Gastrocnemius medialis (tissue), 4 donors: ENCODE measurements at regions not wholly inside any gene's neighbourhood (a gene's known extent, or its start where the extent isn't known, plus 50 kb on each side); places are given as distances from the start of the nearest gene placed in this dataset.
"Not testable (repeated sequence)": the region's sequence is repeated elsewhere in the genome, so short reads cannot be mapped to it uniquely, and the experiment has no call there.

Experiments
- ATAC-seq, 2 donors: fragments of 150-250 bp; one replicate each; pipeline ENCODE4 v1.9.1; 2016
- DNase-seq, 2 donors: peaks; one replicate each; pipeline ENCODE4 v3.0.0-alpha.2; 2019
- H3K27ac ChIP-seq, 4 donors: fragments of 200-600 bp; sonication (generic); 1 replicate in 1 of 4; 2 replicates in 3 of 4; pipeline ENCODE4 v1.5.1; 2016 to 2018; ENCODE audit warnings: mild to moderate bottlenecking in 2 of 4, moderate library complexity in 1 of 4
- H3K27me3 ChIP-seq, 3 donors: fragments of 200-600 bp; sonication (generic) in 2 of 3; 1 replicate in 1 of 3; 2 replicates in 2 of 3; pipeline versions ENCODE4 v1.5.1 to v1.6.0; 2016 to 2019; ENCODE audit warnings: mild to moderate bottlenecking in 1 of 3, moderate library complexity in 1 of 3
- H3K36me3 ChIP-seq, 2 donors: fragments of 200-600 bp; sonication (generic) in 1 of 2; one replicate each; pipeline ENCODE4 v1.5.1; 2017 to 2018
- H3K4me1 ChIP-seq, 2 donors: fragments of 200-600 bp; sonication (generic) in 1 of 2; one replicate each; pipeline ENCODE4 v1.5.1; 2016 to 2017; ENCODE audit warnings: mild to moderate bottlenecking in 2 of 2
- H3K4me3 ChIP-seq, 4 donors: fragments of 200-600 bp; sonication (generic) in 3 of 4; 1 replicate in 1 of 4; 2 replicates in 3 of 4; pipeline ENCODE4 v1.5.1; 2016 to 2019; ENCODE audit warnings: mild to moderate bottlenecking in 2 of 4
- H3K9me3 ChIP-seq, 3 donors: fragments of 200-600 bp; sonication (generic) in 2 of 3; 1 replicate in 1 of 3; 2 replicates in 2 of 3; pipeline ENCODE4 v1.5.1; 2016 to 2019
- CTCF ChIP-seq, 5 experiments: fragments of 450-650 bp in 3 of 5; fragments of 200-600 bp in 2 of 5; sonication (generic) in 2 of 5; IDR thresholded peaks in 4 of 5; conservative IDR thresholded peaks in 1 of 5; 1 replicate in 4 of 5; 2 replicates in 1 of 5; pipeline ENCODE4 v1.5.1; 2016 to 2019; ENCODE audit warnings: antibody characterized with exemption in 5 of 5, mild to moderate bottlenecking in 3 of 5, moderate library complexity in 3 of 5
- POLR2A ChIP-seq, 2 donors: fragments of 450-650 bp; IDR thresholded peaks; one replicate each; pipeline ENCODE4 v1.6.1; 2017; ENCODE audit warnings: antibody characterized with exemption in 2 of 2, mild to moderate bottlenecking in 2 of 2, moderate library complexity in 2 of 2
- in situ Hi-C, 4 donors: fragments of 200-750 bp; cut with MboI; loops; one replicate each; pipeline versions ENCODE4 v1.15.0 to v1.8.0; 2017; ENCODE audit warnings: low sequenced_read_pairs in 4 of 4
- intact Hi-C: fragments of 100-400 bp; cut with DNase I; formaldehyde crosslinking; loops from one replicate; pipeline ENCODE4 v1.15.1; 2023; ENCODE audit warnings: low total_unique reads

- in situ Hi-C loops (no loop called here), intact Hi-C loops (no loop called here)
- no peak for TF ChIP-seq POLR2A (IDR thresholded peaks at IDR 0.05)
- no peak for TF ChIP-seq CTCF (IDR thresholded peaks at IDR 0.05 in 4 of 5, conservative IDR thresholded peaks at IDR 0.05 in 1 of 5)
- no peak overlapping the region for H3K4me3 ChIP-seq
- no peak for DNase-seq
- H3K9me3 ChIP-seq, result no peaks in the 10 kb centered on the region
- no peaks in the 10 kb centered on the region for H3K27me3 ChIP-seq
- H3K27ac ChIP-seq, result no peak overlapping the region
- no peaks in the 10 kb centered on the region for H3K4me1 ChIP-seq
- no peaks in the 10 kb centered on the region for H3K36me3 ChIP-seq
- ATAC-seq, result no peak
These were observed 694.1 kb upstream of the CDH6 start for GRCh38 chr5:30499402-30499801.

DNA sequence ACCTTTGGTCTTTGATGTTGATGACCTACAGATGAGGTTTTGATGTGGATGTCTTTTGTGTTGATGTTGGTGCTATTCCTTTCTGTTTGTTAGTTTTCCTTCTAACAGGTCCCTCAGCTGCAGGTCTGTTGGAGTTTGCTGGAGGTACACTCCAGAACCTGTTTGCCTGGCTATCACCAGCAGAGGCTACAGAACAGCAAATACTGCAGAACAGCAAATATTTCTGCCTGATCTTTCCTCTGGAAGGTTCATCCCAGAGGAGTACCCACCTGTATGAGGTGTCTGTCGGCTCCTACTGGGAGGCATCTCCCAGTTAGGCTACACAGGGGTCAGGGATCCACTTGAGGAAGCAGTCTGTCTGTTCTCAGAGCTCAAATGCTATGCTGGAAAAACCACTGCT lies 694.5 kb upstream of the CDH6 start:
- in situ Hi-C loops, result no loop called here
- TF ChIP-seq POLR2A (IDR thresholded peaks at IDR 0.05), result no peak
- no peak for TF ChIP-seq CTCF (IDR thresholded peaks at IDR 0.05 in 4 of 5, conservative IDR thresholded peaks at IDR 0.05 in 1 of 5)
- Histone ChIP-seq H3K4me1 (no peaks in the 10 kb centered on the region), H3K27me3 (no peaks in the 10 kb centered on the region), H3K36me3 (no peaks in the 10 kb centered on the region), H3K27ac (no peak overlapping the region), H3K9me3 (no peaks in the 10 kb centered on the region), H3K4me3 (no peak overlapping the region)
- DNase-seq (no peak), ATAC-seq (no peak)
- intact Hi-C loops, result no loop called here

DNA sequence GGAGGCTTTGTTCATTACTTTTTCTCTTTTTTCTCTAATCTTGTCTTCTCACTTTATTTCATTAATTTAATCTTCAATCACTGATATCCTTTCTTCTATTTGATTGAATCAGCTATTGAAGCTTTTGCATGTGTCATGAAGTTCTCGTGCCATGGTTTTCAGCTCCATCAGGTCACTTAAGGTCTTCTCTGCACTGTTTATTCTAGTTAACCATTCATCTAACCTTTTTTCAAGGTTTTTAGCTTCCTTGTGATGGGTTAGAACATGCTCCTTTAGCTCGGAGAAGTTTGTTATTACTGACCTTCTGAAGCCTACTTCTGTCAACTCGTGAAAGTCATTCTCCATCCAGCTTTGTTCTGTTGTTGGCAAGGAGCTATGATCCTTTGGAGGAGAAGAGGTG lies 695.0 kb upstream of the CDH6 start:
- H3K4me3 ChIP-seq, DNase-seq, in situ Hi-C loops, intact Hi-C loops, H3K27ac ChIP-seq, H3K9me3 ChIP-seq, H3K4me1 ChIP-seq, H3K36me3 ChIP-seq, ATAC-seq, H3K27me3 ChIP-seq: not testable (repeated sequence)

- H3K4me1 ChIP-seq, ATAC-seq, H3K4me3 ChIP-seq, intact Hi-C loops, H3K27ac ChIP-seq, in situ Hi-C loops, DNase-seq, H3K27me3 ChIP-seq, H3K9me3 ChIP-seq, H3K36me3 ChIP-seq: not testable (repeated sequence)
These were observed 699.4 kb upstream of the CDH6 start for GRCh38 chr5:30494113-30494512.

DNA sequence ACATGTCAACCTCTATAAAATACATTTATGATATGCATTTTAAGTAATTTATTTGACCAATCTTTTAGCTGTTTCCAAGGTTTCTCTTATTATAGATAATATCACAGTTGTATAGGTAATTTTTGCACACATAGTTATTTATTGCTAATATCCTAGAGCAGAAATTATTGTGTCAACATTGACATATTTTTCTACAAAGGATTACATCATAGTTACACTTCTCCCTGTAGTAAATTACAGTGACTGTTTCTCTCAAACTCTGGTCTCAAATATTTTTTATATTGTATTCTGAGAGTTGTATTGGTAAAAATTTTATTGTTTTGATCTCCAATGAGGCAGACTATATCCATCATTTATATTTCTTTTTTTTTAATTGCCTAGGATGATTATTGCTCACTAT lies 714.4 kb upstream of the CDH6 start:
- H3K9me3 ChIP-seq, result no peaks in the 10 kb centered on the region
- no peak overlapping the region for H3K27ac ChIP-seq
- H3K4me3 ChIP-seq, result no peak overlapping the region
- in situ Hi-C loops, result no loop called here
- no peaks in the 10 kb centered on the region for H3K27me3 ChIP-seq
- intact Hi-C loops, result no loop called here
- no peaks in the 10 kb centered on the region for H3K36me3 ChIP-seq
- DNase-seq (no peak), ATAC-seq (no peak)
- H3K4me1 ChIP-seq, result no peaks in the 10 kb centered on the region
- TF ChIP-seq CTCF (IDR thresholded peaks at IDR 0.05 in 4 of 5, conservative IDR thresholded peaks at IDR 0.05 in 1 of 5) (no peak), POLR2A (IDR thresholded peaks at IDR 0.05) (no peak)

GRCh38 chr5:30475429-30475828 lies 718.1 kb upstream of the CDH6 start:
- no peak for TF ChIP-seq POLR2A (IDR thresholded peaks at IDR 0.05)
- TF ChIP-seq CTCF (IDR thresholded peaks at IDR 0.05 in 4 of 5, conservative IDR thresholded peaks at IDR 0.05 in 1 of 5), result no peak
- in situ Hi-C loops, result no loop called here
- intact Hi-C loops, result no loop called here
- no peaks in the 10 kb centered on the region for H3K36me3 ChIP-seq
- H3K27me3 ChIP-seq, result no peaks in the 10 kb centered on the region
- ATAC-seq, result no peak
- no peak for DNase-seq
- no peak overlapping the region for H3K4me3 ChIP-seq
- H3K27ac ChIP-seq, result no peak overlapping the region
- H3K9me3 ChIP-seq, result no peaks in the 10 kb centered on the region
- H3K4me1 ChIP-seq, result no peaks in the 10 kb centered on the region
